Femur (tissue), 1 donor: ENCODE measurements at regions not wholly inside any gene's neighbourhood (a gene's known extent, or its start where the extent isn't known, plus 50 kb on each side); places are given as distances from the start of the nearest gene placed in this dataset.

Source experiments
- DNase-seq: peaks from one replicate; pipeline ENCODE4 v3.0.0-alpha.2; 2017

GRCh38 chr2:78615956-78616355, 409.5 kb upstream of the REG3G start:
- DNase-seq, result no peak

- DNase-seq, result no peak
Measured at GRCh38 chr2:78634425-78634824, 391.1 kb upstream of the REG3G start.

DNA sequence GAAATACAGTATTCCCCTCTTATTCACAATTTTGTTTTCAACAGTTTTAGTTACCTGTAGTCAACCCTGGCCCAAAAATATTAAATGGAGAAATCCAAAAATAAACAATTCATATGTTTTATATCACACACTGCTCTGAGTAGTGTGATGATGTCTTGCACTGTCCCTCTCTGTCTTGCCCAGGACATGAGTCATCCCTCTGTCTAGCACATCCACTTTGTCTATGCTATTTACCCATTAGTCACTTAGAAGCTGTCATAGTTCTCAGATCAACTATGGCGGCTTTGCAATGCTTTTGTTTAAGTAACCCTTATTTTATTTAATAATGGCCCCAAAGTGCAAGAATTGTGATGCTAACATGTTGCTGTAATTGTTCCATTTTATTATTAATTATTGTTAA, 380.6 kb upstream of the REG3G start:
- no peak for DNase-seq

GRCh38 chr2:78646533-78647364, 378.8 kb upstream of the REG3G start:
- DNase-seq, result no peak

DNA sequence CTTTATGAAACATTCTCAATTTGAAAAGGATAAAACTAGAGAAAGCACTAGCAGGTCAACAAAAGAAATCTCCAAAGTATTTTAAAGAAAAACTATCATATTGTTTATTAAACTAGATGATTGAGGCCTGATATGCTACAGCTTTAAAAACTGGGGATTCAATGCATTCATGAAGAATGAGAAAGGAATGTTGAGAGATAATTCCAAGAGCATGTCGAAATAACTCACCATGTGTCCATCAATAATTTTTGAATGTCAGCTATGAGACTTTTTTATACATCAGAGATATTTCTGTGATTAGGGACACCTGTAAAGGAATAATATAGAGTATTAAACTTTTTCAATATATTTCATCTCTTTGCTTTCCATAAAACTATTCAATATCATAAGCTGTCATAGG, 376.9 kb upstream of the REG3G start:
- DNase-seq, result no peak

DNA sequence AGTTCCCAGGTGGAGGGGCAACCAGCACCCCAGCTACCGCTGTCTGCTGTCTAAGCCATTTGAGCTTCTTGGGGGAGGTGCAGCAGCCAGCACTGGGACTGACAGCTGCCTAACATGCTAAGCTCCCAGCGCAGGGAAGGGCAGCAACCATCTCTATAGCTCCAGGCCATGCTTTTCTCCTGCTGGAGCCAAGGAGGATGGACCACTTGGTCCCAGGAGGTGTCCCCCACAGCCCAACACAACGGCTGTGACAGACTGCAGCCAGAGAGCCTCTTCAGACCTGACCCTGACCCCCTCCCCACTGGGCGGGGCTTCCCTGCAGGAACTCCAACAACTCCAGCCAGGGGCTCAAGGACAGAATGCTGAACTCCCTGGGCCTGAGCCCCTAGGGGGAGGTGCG, 370.6 kb upstream of the REG3G start:
- DNase-seq, result no peak

DNA sequence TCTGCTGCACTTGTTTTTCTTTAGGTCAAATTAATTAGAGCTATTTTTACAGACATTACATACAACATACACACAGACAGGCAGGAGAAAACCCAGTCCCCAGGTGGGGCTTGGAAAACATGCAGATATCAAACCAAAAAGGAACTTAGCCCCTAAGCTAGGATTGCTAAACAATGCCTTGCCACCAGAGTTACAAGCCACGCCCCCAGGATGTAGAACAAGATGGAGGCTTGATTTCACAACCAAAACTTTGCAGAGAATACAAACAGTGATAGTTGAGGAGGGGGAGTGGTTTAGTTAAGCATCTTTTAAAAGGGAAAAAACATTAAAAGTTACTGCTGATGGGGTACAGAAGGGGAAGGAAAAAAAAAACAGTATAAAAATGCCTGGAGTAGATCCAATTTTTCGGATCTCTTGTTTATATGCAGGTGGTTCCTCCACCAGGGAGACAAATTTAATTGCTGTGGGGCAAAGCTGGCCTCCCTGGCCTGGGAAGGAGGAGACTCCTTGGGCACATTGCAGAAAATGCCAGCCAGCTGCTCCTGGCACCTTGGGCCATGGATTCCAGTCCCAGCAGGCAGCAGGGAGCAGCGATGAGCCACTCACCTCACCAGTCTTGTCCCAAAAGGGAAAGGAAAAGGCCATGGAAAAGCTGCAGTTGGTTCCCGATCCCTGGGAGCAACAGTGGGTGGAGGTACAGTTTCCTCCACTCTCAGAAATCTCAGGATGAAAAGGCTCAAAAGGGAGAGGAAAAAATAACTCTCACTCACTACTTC, 348.4 kb upstream of the REG3G start:
- no peak for DNase-seq

DNA sequence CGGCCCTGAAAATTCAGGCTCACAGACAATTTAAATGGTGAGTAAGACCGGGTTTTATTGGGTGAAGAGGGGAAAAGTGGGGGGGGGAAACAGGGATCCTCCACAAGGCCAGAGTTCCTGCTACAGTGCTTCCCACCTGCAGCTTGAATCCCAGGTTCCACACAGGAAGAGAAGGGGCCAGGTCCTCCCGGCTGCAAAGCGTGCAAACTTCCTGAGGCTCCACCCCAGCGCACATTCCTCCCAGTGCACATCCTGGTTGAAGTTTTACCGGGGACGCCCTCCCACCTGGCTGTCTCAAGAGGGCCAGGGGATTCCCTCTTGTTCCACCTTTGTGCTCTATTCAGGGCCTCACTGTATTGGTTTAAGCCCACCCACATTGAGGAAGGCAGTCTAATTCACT, 347.7 kb upstream of the REG3G start:
- DNase-seq, result no peak

DNA sequence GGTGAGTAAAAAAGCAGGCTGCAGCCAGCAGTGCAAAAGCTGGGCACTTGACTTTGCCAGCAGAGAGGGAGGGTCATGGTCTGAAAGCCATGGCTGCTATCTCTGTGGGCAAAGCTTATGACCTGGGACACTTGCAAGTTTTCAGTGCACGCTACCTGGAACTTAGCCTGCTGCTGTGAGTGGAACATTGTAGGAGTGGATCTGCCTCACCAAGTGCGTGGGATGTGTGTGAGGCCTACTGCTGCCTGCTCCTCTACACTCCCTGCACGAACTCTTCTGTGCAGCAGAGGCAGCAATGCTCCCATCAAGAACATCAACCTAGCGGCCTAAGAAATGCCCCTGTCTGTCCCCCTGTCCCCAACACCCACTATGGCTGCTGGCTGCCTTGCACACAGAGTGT, 344.1 kb upstream of the REG3G start:
- no peak for DNase-seq

GRCh38 chr2:78682781-78683180, 342.7 kb upstream of the REG3G start:
- DNase-seq, result no peak

- DNase-seq, result no peak
Measured at GRCh38 chr2:78686625-78687153, 338.8 kb upstream of the REG3G start.

- no peak for DNase-seq
Measured at GRCh38 chr2:78699696-78700095, 325.8 kb upstream of the REG3G start.

GRCh38 chr2:78701546-78701945, 324.0 kb upstream of the REG3G start:
- no peak for DNase-seq

GRCh38 chr2:78707776-78708386, 317.6 kb upstream of the REG3G start:
- DNase-seq, result no peak

DNA sequence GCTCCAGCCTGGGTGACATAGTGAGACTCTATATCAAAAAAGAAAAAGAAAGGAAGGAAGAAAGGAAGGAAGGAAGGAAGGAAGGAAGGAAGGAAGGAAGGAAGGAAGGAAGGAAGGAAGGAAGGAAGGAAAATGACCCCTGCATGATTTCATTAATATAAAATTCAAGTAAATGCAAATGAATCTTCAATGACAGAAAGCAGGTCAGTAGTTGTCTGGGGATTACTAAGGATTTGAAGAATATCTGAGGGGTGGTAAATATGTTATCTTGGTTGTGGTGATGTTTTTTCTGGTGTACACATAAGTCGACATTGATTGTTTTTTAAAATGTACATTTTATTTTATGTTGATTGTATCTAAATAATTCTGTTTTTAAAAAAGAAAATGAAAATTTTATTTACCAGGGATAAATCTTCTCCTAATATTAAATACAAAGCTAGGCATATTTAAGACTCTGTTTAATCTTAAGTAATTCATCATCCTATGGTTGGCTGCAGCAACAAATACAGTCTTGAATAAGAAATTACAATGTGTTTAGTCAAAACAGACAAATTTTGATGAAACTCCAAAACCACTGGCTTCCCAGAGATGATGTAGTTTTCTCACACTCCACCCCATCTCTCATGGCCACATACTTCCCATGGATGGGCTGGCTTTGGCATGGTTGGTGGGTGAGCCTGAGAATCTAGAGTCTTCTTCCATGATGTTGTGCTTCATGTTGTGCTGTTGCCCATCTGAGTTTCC, 314.7 kb upstream of the REG3G start:
- no peak for DNase-seq

DNA sequence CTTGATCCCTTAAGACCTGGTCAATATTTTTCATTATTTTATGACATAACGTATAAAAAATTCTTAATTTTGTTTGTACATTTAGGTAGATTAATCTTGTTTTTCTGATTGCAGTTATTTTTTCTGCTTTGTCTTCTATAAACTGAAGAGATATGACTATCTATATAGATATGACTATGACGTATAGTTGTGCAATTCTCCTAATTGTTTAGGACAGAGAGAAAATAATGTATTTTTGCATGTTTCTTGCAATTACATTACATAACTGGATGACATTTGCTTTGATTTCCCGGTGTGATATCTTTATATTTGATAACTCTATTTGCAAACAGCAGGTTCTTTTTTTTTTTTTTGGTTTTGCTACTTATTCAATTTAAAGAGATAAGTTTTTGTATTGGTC, 310.2 kb upstream of the REG3G start:
- DNase-seq, result no peak

GRCh38 chr2:78718024-78718423, 307.5 kb upstream of the REG3G start:
- no peak for DNase-seq

DNA sequence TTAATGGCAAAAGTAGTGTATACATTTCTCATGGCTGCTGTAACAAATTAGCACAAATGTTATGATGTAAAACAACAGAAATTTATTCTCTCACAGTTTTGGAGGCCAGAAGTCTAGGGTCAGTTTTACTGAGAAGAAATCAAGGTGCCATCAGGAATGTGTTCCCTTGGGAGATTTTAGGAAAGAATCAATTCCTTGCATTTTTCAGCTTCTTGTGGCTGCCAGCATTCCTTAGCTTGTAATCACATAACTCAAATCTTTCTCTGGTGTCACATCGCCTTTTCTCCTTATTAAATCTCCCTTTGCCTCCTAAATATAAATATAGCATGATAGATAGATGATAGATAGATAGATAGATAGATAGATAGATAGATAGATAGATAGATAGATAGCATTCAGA, 307.0 kb upstream of the REG3G start:
- no peak for DNase-seq

DNA sequence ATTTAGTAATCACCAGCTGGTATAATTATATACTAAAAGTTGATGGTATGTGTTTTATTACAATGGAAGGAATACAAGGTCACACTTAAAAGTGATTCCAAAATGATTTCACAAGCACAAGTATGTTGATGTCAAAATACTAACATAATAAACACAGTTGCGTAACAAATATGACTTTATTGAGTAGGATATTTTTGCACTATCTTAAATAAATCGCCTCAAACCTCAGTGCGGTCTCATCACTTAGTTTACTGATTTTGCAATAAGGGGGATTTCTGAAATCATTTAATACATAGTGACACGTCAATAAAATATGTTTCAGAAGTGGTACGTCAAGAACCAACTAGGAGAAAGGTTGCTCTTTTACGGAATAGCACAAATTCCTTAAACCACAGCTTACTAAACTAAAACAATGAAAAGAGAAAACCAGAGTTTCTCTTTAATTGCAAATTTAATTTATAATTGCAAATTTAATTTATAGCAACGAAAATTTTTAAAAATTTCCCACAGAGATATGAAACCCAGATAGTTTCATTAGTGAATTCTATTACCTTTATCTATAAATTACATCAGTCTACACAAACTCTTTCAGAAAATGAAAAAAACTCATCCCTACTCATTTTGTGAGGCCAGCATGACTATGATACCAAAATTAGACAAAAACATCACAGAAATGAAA, 304.0 kb upstream of the REG3G start:
- no peak for DNase-seq

DNA sequence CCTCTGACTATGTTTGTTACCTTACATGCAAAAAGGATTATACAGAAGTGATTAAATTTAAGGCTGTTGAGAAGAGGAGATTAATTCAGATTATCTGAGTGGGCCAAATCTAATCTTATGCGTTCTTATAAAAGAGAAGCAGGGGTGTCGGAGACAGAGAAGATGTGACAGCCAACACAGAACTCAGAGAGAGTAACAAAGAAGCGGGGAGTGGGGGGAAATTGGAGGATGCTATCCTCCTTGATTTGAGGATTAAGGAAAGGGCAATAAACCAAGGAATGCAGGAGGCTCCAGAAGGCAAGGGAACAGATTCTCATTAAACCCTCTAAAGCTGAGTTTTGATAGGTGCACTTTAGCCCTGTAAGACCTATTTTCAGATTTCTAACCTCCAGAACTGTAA, 291.3 kb upstream of the REG3G start:
- DNase-seq, result no peak

DNA sequence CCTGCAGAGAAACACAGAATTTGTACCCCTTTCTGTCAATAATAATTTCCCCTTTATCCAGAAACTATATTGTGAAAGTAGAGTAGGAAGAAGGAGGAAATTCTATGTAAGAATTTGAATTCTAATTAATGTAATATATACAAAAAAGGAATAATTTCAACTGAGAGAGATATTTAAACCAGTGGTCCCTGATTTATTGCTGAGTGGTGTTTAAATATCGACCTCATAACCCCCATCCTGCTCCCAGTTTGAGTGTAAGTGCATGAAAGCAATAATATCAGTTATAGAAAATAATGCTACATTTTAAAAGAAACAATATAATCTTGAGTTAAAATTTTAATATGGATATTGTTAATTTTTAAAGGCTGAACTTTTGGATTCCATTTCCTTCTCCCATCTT, 286.2 kb upstream of the REG3G start:
- DNase-seq, result no peak

DNA sequence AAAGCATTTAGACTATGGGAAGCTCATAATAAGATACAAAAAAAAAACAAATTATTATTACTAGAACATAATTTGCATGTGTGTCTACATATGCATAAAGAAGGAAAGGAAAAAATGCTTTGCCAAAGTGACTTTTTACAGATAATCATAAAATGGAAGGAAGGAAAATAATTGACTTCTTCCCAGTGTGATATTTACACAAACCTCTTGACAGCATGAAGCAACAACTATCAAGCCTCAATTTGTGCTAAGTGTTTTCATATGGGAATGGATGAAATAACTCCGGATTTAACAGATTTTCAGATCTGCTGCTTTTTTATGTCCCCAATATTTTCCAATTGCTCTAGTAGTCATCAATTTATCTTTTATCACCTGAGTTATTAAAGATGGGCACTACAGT, 275.9 kb upstream of the REG3G start:
- DNase-seq, result no peak
